Choroid plexus epithelial cell (primary cell): ENCODE measurements at regions not wholly inside any gene's neighbourhood (a gene's known extent, or its start where the extent isn't known, plus 50 kb on each side); places are given as distances from the start of the nearest gene placed in this dataset.
"Not testable (repeated sequence)": the region's sequence is repeated elsewhere in the genome, so short reads cannot be mapped to it uniquely, and the experiment has no call there.

Experiments
- DNase-seq: peaks from one replicate; pipeline ENCODE4 v3.0.0-alpha.2; 2010; ENCODE audit warnings: low read depth
- H3K4me3 ChIP-seq: 2 replicates; pipeline ENCODE4 v1.5.1; 2011; ENCODE audit warnings: low read depth, mild to moderate bottlenecking, control low read depth, low read length, moderate library complexity
- CTCF ChIP-seq: conservative IDR thresholded peaks from 2 replicates; pipeline ENCODE4 v1.5.1; 2011; ENCODE audit warnings: low read depth, mild to moderate bottlenecking, control low read depth, inconsistent platforms, low read length, moderate library complexity

GRCh38 chr2:21234464-21235120 is 110.8 kb downstream of the TDRD15 start:
- DNase-seq = no peak
- TF ChIP-seq CTCF = no peak
- H3K4me3 ChIP-seq = no peak overlapping the region

- H3K4me3 ChIP-seq, DNase-seq: not testable (repeated sequence)
These were observed 116.0 kb downstream of the TDRD15 start for GRCh38 chr2:21239749-21240148.

- H3K4me3 ChIP-seq = no peak overlapping the region
- no peak for DNase-seq
- TF ChIP-seq CTCF = no peak
These were observed 120.4 kb downstream of the TDRD15 start for GRCh38 chr2:21244161-21244560.

- no peak for TF ChIP-seq CTCF
- DNase-seq = no peak
- H3K4me3 ChIP-seq = no peak overlapping the region
These were observed 121.8 kb downstream of the TDRD15 start for GRCh38 chr2:21245565-21245964.

GRCh38 chr2:21249367-21249766 is 125.6 kb downstream of the TDRD15 start:
- no peak overlapping the region for H3K4me3 ChIP-seq
- TF ChIP-seq CTCF = no peak
- no peak for DNase-seq

GRCh38 chr2:21250673-21251072 is 126.9 kb downstream of the TDRD15 start:
- no peak for DNase-seq
- no peak overlapping the region for H3K4me3 ChIP-seq
- TF ChIP-seq CTCF = no peak

GRCh38 chr2:21251216-21251980 is 127.6 kb downstream of the TDRD15 start:
- no peak for DNase-seq

More at GRCh38 chr2:21251216-21251980, 127.6 kb downstream of the TDRD15 start:
- H3K4me3 ChIP-seq = no peak overlapping the region
- TF ChIP-seq CTCF = no peak
